ENCODE measurements at regions not wholly inside any gene's neighbourhood (a gene's known extent, or its start where the extent isn't known, plus 50 kb on each side); places are given as distances from the start of the nearest gene placed in this dataset.

DNA sequence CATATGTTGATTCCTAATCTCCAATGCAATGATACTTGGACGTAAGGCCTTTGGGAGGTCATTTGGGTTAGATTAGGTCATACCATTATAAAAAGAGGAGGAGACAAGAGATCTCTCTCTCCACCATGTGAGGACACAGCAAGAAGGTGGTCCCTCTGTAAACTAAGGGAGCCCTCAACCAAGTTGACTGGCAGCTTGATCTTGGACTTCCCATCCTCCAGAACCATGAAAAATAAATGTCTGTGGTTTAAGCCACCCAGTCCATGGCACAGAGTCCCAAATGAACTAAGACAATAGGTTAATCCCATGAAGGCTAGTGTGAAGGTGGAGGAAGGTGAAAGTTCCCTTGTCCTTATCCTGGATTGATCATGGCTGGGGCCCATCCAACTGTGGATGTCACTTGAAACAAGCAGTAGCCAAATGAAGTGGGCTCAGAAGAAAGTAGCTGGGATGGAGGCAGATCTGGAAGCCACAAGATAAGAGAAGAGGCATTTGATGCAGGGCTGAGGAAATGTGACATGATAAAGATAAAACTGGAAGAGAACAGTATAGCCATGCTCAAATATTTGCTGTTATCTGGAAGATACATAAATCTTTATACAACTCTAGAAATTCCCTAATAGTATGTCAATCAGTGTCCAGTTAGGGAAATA is 99.9 kb downstream of the BANF2 start:
- Histone ChIP-seq H3K9me3 (no peaks in the 10 kb centered on the region), H3K4me3 (no peak overlapping the region), H3K27me3 (no peaks in the 10 kb centered on the region), H3K27ac (no peak overlapping the region), H3K36me3 (no peaks in the 10 kb centered on the region), H3K4me1 (no peaks in the 10 kb centered on the region)
- TF ChIP-seq, protein P1, sequence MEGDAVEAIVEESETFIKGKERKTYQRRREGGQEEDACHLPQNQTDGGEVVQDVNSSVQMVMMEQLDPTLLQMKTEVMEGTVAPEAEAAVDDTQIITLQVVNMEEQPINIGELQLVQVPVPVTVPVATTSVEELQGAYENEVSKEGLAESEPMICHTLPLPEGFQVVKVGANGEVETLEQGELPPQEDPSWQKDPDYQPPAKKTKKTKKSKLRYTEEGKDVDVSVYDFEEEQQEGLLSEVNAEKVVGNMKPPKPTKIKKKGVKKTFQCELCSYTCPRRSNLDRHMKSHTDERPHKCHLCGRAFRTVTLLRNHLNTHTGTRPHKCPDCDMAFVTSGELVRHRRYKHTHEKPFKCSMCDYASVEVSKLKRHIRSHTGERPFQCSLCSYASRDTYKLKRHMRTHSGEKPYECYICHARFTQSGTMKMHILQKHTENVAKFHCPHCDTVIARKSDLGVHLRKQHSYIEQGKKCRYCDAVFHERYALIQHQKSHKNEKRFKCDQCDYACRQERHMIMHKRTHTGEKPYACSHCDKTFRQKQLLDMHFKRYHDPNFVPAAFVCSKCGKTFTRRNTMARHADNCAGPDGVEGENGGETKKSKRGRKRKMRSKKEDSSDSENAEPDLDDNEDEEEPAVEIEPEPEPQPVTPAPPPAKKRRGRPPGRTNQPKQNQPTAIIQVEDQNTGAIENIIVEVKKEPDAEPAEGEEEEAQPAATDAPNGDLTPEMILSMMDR (IDR thresholded peaks at IDR 0.05) = no peak
- no peak for TF ChIP-seq POLR2A (IDR thresholded peaks at IDR 0.05)
- DNase-seq = no peak

DNA sequence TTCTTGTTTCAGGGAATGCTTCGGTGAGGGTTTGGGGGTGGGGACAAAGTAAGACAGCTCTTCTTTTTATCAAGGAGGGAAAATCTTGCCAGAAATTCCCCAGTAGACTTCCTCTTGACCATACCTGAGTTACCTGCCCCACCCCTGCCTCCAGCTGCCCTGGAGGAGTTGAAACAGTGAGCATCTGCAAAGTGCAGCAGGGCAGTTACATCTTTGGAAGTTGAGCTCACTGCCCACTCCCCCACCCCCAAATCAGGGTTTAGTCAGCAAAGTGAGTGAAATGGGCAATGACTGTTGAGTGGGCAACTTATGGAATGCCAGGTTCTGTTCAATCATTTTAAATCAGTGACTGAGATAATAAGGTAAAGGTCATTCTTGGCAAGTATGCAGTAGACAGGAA is 98.8 kb downstream of the BANF2 start:
- Histone ChIP-seq H3K9me3 (no peaks in the 10 kb centered on the region), H3K27ac (no peak overlapping the region), H3K27me3 (no peaks in the 10 kb centered on the region), H3K36me3 (no peaks in the 10 kb centered on the region), H3K4me3 (no peak overlapping the region), H3K4me1 (no peaks in the 10 kb centered on the region)
- TF ChIP-seq POLR2A (IDR thresholded peaks at IDR 0.05) = no peak
- TF ChIP-seq, protein P1 (IDR thresholded peaks at IDR 0.05) = no peak
- no peak for DNase-seq

DNA sequence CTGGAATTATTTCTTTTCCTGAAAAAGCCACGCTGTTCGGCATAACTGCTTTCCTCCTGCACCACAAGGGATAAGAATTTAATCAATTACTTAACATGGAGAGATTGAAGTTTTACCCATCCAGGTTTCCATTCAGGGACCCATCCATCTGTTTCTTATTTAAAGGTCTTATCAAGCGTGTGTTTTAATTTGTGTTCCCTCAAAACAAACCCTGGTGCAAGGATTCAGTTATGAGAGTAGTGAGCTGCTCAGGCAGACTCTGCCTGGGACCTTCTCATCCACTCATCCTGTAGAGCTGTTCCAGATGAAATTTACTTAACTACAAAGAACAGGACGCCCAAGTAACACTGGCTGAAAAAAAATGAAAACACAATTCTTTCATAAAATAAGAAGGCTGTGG is 97.8 kb downstream of the BANF2 start:
- DNase-seq = no peak
- TF ChIP-seq, protein P1 (IDR thresholded peaks at IDR 0.05) = no peak
- no peak for TF ChIP-seq POLR2A (IDR thresholded peaks at IDR 0.05)
- H3K4me1 ChIP-seq = no peaks in the 10 kb centered on the region

DNA sequence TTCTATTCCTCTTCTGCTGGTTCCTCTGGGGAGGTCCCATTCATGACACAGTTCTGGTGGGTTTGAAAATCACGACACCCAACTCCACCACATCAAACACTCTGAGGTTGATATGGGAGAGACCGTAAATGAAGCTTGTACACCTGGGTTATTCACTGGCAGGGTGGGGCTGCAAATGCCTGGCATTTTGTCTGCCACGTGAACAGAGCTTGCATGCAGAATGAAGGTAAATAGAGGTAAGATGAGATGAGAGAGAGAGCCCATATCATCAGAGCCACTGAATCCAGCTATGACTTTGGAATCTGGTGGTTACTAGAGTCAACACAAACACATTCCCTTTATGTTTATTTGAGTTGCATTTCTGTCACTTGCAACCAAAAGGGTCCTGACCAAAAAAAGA is 97.4 kb downstream of the BANF2 start:
- Histone ChIP-seq H3K27ac (no peak overlapping the region), H3K36me3 (no peaks in the 10 kb centered on the region), H3K9me3 (no peaks in the 10 kb centered on the region), H3K4me3 (no peak overlapping the region), H3K4me1 (no peaks in the 10 kb centered on the region), H3K27me3 (no peaks in the 10 kb centered on the region)
- DNase-seq = no peak
- no peak for TF ChIP-seq POLR2A (IDR thresholded peaks at IDR 0.05)
- TF ChIP-seq, protein P1 (IDR thresholded peaks at IDR 0.05) = no peak

More for the DNA sequence above, 97.8 kb downstream of the BANF2 start:
- Histone ChIP-seq H3K9me3 (no peaks in the 10 kb centered on the region), H3K4me3 (no peak overlapping the region), H3K27me3 (no peaks in the 10 kb centered on the region), H3K36me3 (no peaks in the 10 kb centered on the region), H3K27ac (no peak overlapping the region)

DNA sequence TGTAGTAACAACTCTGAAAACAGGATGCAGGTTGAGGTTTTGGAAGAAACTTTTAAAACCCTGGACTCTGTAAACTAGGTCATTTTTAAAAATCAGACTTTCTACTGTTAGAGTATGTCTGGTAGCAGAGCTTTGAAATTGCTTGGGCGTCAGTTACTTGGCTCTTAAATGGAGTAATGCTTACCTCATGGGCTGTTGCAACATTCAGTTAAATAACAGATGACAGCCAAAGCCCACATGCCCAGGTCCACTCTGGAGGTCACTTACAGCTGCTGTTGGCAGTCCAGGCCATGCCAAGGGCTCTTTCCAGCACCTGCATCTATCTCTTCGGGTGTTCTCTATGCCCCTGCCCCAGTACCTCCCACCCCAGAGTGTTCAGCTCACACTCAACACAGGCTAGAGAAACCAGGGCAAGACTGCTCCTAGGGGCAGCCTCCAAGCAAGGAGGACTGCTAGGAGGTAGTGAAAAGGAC is 96.4 kb downstream of the BANF2 start:
- no peak for TF ChIP-seq POLR2A (IDR thresholded peaks at IDR 0.05)
- TF ChIP-seq, protein P1 (IDR thresholded peaks at IDR 0.05) = no peak
- no peak for DNase-seq
- Histone ChIP-seq H3K36me3 (no peaks in the 10 kb centered on the region), H3K4me1 (no peaks in the 10 kb centered on the region), H3K27me3 (no peaks in the 10 kb centered on the region), H3K27ac (peak overlapping the region in 2 of 4 donors; percentile 8 to 52), H3K4me3 (no peak overlapping the region), H3K9me3 (no peaks in the 10 kb centered on the region)
